DMS79 (cell line): ENCODE measurements at regions not wholly inside any gene's neighbourhood (a gene's known extent, or its start where the extent isn't known, plus 50 kb on each side); places are given as distances from the start of the nearest gene placed in this dataset.
"Not testable (repeated sequence)": the region's sequence is repeated elsewhere in the genome, so short reads cannot be mapped to it uniquely, and the experiment has no call there.

Source experiments
- DNase-seq: peaks from one replicate; lab custom pipeline; 2025; lab: John Stamatoyannopoulos, UW

- no peak for DNase-seq
These were observed 201.4 kb upstream of the BRINP3 start for GRCh38 chr1:190679044-190679443.

- no peak for DNase-seq
These were observed 201.8 kb upstream of the BRINP3 start for GRCh38 chr1:190679454-190679853.

GRCh38 chr1:190679983-190680382, 202.3 kb upstream of the BRINP3 start:
- DNase-seq = no peak

GRCh38 chr1:190685676-190686075, 208.0 kb upstream of the BRINP3 start:
- DNase-seq = no peak

- DNase-seq = no peak
These were observed 210.4 kb upstream of the BRINP3 start for GRCh38 chr1:190688096-190688495.

GRCh38 chr1:190698488-190698887, 220.8 kb upstream of the BRINP3 start:
- DNase-seq = not testable (repeated sequence)

GRCh38 chr1:190699165-190699564, 221.5 kb upstream of the BRINP3 start:
- DNase-seq = no peak

- DNase-seq = no peak
These were observed 230.9 kb upstream of the BRINP3 start for GRCh38 chr1:190708418-190709057.

- DNase-seq = no peak
These were observed 233.4 kb upstream of the BRINP3 start for GRCh38 chr1:190711069-190711468.

- DNase-seq = no peak
These were observed 239.4 kb upstream of the BRINP3 start for GRCh38 chr1:190717055-190717454.

- no peak for DNase-seq
These were observed 259.4 kb upstream of the BRINP3 start for GRCh38 chr1:190736971-190737590.

GRCh38 chr1:190738317-190738716, 260.7 kb upstream of the BRINP3 start:
- no peak for DNase-seq

GRCh38 chr1:190739926-190740325, 262.3 kb upstream of the BRINP3 start:
- DNase-seq = peak; percentile 18

- DNase-seq = no peak
These were observed 270.0 kb upstream of the BRINP3 start for GRCh38 chr1:190747704-190748103.

GRCh38 chr1:190752131-190752530, 274.5 kb upstream of the BRINP3 start:
- DNase-seq = no peak

GRCh38 chr1:190754666-190755065, 277.0 kb upstream of the BRINP3 start:
- DNase-seq = no peak

GRCh38 chr1:190759807-190760206, 282.1 kb upstream of the BRINP3 start:
- no peak for DNase-seq

GRCh38 chr1:190762325-190762724, 284.7 kb upstream of the BRINP3 start:
- no peak for DNase-seq

- no peak for DNase-seq
These were observed 315.2 kb upstream of the BRINP3 start for GRCh38 chr1:190792873-190793272.

GRCh38 chr1:190807629-190808028, 330.0 kb upstream of the BRINP3 start:
- DNase-seq = no peak

- DNase-seq = no peak
These were observed 330.4 kb upstream of the BRINP3 start for GRCh38 chr1:190808035-190808434.

- DNase-seq = no peak
These were observed 331.6 kb upstream of the BRINP3 start for GRCh38 chr1:190809312-190809711.

- DNase-seq = no peak
These were observed 335.3 kb upstream of the BRINP3 start for GRCh38 chr1:190812996-190813395.

- no peak for DNase-seq
These were observed 354.8 kb upstream of the BRINP3 start for GRCh38 chr1:190832511-190832910.
